Uterus (tissue), 3 donors: ENCODE measurements at regions not wholly inside any gene's neighbourhood (a gene's known extent, or its start where the extent isn't known, plus 50 kb on each side); places are given as distances from the start of the nearest gene placed in this dataset.

Experiments used
- DNase-seq, 2 donors: peaks; one replicate each; pipeline ENCODE4 v3.0.0-alpha.2; 2019 to 2020
- H3K27ac ChIP-seq, 2 donors: fragments of 200-600 bp; sonication (generic); 1 replicate in 1 of 2; 2 replicates in 1 of 2; pipeline ENCODE4 v1.5.1; 2016 to 2018
- H3K27me3 ChIP-seq, 2 donors: fragments of 200-600 bp; sonication (generic); one replicate each; pipeline ENCODE4 v1.5.1; 2018 to 2019; ENCODE audit warnings: control low read depth in 1 of 2
- H3K36me3 ChIP-seq, 2 donors: fragments of 200-600 bp; sonication (generic); one replicate each; pipeline ENCODE4 v1.5.1; 2019; ENCODE audit warnings: control low read depth in 1 of 2
- H3K4me1 ChIP-seq, 2 donors: fragments of 200-600 bp; sonication (generic); one replicate each; pipeline ENCODE4 v1.5.1; 2018 to 2019; ENCODE audit warnings: control low read depth in 1 of 2
- H3K4me3 ChIP-seq, 2 donors: fragments of 200-600 bp; sonication (generic); 1 replicate in 1 of 2; 2 replicates in 1 of 2; pipeline ENCODE4 v1.5.1; 2018 to 2019; ENCODE audit warnings: mild to moderate bottlenecking in 1 of 2
- H3K9me3 ChIP-seq, 2 donors: fragments of 200-600 bp; sonication (generic); one replicate each; pipeline ENCODE4 v1.5.1; 2019; ENCODE audit warnings: control low read depth in 1 of 2
- CTCF ChIP-seq, 4 experiments: fragments of 200-600 bp in 2 of 4; fragments of 450-650 bp in 2 of 4; sonication (generic) in 2 of 4; IDR thresholded peaks; one replicate each; pipeline ENCODE4 v1.5.1; 2016 to 2019; ENCODE audit warnings: antibody characterized with exemption in 4 of 4, mild to moderate bottlenecking in 2 of 4, moderate library complexity in 1 of 4
- POLR2A ChIP-seq, 2 donors: fragments of 450-650 bp; IDR thresholded peaks; one replicate each; pipeline ENCODE4 v1.6.1; 2016; ENCODE audit warnings: antibody characterized with exemption in 2 of 2, mild to moderate bottlenecking in 1 of 2, moderate library complexity in 1 of 2
- intact Hi-C: fragments of 100-400 bp; cut with DNase I; formaldehyde crosslinking; loops from one replicate; pipeline ENCODE4 v1.15.1; 2023; ENCODE audit warnings: low total_unique reads
- donor health status: DM: yes; HTN: yes; CAD: no.

DNA sequence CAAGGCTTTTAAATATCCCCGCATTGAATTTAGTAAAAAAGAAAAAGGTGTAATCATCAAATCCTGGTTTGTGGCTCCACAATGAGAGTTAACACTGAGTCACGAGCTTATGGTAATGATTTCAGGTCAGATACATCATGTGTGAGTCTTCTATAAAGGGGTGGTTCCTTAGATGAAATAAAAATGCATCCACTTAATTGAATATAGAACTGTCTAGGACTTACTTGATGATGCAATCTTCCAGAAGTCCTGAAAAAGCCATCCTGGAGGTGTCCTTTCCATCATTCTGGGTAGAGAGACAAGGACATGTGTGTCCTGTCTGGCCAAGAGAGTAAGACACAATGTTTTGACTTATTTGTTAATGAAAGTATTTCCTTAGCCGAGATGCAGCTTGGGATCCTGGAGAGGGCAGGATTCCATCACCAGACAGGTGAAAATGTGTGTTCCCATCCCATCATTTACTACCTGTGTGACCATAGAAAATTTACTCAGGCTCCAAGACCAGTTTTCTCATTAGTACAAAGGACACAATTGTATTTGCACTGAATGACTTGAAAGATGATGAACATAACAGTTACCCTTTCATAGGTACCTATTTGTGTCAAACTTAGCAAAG, 1539.8 kb upstream of the PIK3C3 start:
- H3K4me3 ChIP-seq: no peak overlapping the region
- no peaks in the 10 kb centered on the region for H3K36me3 ChIP-seq
- H3K9me3 ChIP-seq: no peaks in the 10 kb centered on the region
- intact Hi-C loops: no loop called here
- no peak for DNase-seq
- no peaks in the 10 kb centered on the region for H3K4me1 ChIP-seq
- H3K27ac ChIP-seq: no peak overlapping the region
- H3K27me3 ChIP-seq: no peaks in the 10 kb centered on the region
- TF ChIP-seq POLR2A (IDR thresholded peaks at IDR 0.05): no peak
- no peak for TF ChIP-seq CTCF (IDR thresholded peaks at IDR 0.05)

GRCh38 chr18:40414155-40414754, 1540.8 kb upstream of the PIK3C3 start:
- no peak overlapping the region for H3K27ac ChIP-seq
- intact Hi-C loops: no loop called here

DNA sequence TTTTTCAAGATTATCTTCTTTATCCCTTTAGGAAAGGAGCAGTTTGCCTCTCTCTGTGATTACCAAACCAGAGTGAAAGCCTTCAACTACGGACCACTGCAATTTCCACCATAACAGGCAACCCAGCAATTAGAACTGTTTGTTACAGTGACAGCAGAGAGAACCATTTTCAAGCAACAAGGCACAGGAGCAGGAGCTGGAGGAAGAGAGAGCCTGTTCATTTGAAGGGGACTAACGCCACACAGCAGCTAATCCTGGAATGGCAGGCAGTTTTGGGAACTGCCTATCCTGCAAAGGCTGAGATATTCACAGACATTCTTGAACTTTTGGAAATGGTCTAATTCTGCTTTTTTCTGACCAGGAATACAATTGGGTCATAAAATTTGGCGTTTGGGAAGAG, 1541.9 kb upstream of the PIK3C3 start:
- H3K9me3 ChIP-seq: no peaks in the 10 kb centered on the region
- intact Hi-C loops: no loop called here
- no peaks in the 10 kb centered on the region for H3K27me3 ChIP-seq
- no peak for DNase-seq
- no peak overlapping the region for H3K27ac ChIP-seq
- H3K36me3 ChIP-seq: no peaks in the 10 kb centered on the region
- H3K4me3 ChIP-seq: no peak overlapping the region
- TF ChIP-seq POLR2A (IDR thresholded peaks at IDR 0.05) (no peak), CTCF (IDR thresholded peaks at IDR 0.05) (no peak)
- no peaks in the 10 kb centered on the region for H3K4me1 ChIP-seq

More at GRCh38 chr18:40414155-40414754, 1540.8 kb upstream of the PIK3C3 start:
- H3K27me3 ChIP-seq: no peaks in the 10 kb centered on the region
- no peak overlapping the region for H3K4me3 ChIP-seq
- TF ChIP-seq CTCF (IDR thresholded peaks at IDR 0.05) (no peak), POLR2A (IDR thresholded peaks at IDR 0.05) (no peak)
- H3K4me1 ChIP-seq: no peaks in the 10 kb centered on the region
- H3K36me3 ChIP-seq: no peaks in the 10 kb centered on the region
- no peak for DNase-seq
- H3K9me3 ChIP-seq: no peaks in the 10 kb centered on the region

DNA sequence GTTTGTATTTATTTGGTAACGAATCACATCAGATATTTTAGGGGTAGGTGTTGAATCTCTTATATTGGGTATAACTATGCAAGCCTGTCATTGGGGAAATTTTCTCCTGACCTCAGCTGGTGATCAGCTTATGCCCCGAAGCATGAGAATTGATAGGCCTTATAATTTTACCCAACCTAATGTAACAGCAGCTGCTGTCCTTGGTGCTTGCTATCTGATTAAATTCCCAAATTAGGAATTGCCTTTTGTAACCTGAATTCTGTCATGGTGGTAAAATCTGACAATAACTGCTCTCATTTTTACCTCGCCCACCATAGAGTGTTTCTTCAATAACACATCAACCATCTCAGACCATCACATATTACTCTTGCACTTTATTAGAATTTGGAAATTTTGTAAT, 1542.6 kb upstream of the PIK3C3 start:
- no peaks in the 10 kb centered on the region for H3K9me3 ChIP-seq
- H3K27ac ChIP-seq: no peak overlapping the region
- no peak for DNase-seq
- no peaks in the 10 kb centered on the region for H3K36me3 ChIP-seq
- H3K4me1 ChIP-seq: no peaks in the 10 kb centered on the region
- no peak overlapping the region for H3K4me3 ChIP-seq
- no peak for TF ChIP-seq CTCF (IDR thresholded peaks at IDR 0.05)
- TF ChIP-seq POLR2A (IDR thresholded peaks at IDR 0.05): no peak
- intact Hi-C loops: no loop called here
- H3K27me3 ChIP-seq: no peaks in the 10 kb centered on the region

DNA sequence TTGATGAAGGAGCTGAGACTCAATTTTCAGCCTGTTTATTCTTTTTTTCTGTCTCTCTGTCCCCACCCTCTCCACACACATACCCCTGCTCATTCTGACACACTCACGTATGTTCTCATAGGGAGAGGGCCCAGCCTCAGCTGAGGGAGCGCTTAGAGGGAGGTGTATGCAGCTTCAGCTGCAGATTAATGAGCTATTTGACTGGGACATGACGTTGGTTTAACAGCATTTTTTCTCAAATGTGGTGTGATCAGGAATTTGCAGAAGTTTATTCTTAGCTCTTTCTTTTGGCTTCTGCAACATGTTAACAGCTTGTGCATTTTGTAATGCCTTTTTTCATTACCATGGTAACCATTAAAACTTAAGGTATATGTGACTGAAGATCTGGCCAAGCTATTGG, 1547.1 kb upstream of the PIK3C3 start:
- Histone ChIP-seq H3K4me1 (no peaks in the 10 kb centered on the region), H3K27ac (no peak overlapping the region), H3K27me3 (no peaks in the 10 kb centered on the region), H3K4me3 (no peak overlapping the region), H3K9me3 (no peaks in the 10 kb centered on the region), H3K36me3 (no peaks in the 10 kb centered on the region)
- DNase-seq: no peak
- intact Hi-C loops: no loop called here
- TF ChIP-seq CTCF (IDR thresholded peaks at IDR 0.05): no peak
- no peak for TF ChIP-seq POLR2A (IDR thresholded peaks at IDR 0.05)
